Activated CD8-positive, alpha-beta memory T cell treated with anti-CD3 and anti-CD28 coated beads for 48 hours (primary cell): ENCODE measurements at regions not wholly inside any gene's neighbourhood (a gene's known extent, or its start where the extent isn't known, plus 50 kb on each side); places are given as distances from the start of the nearest gene placed in this dataset.

Source experiments
- DNase-seq, 3 experiments: peaks; one replicate each; pipeline ENCODE4 v3.0.0-alpha.2; 2020; ENCODE audit warnings: low read depth in 2 of 3, low spot score in 2 of 3

DNA sequence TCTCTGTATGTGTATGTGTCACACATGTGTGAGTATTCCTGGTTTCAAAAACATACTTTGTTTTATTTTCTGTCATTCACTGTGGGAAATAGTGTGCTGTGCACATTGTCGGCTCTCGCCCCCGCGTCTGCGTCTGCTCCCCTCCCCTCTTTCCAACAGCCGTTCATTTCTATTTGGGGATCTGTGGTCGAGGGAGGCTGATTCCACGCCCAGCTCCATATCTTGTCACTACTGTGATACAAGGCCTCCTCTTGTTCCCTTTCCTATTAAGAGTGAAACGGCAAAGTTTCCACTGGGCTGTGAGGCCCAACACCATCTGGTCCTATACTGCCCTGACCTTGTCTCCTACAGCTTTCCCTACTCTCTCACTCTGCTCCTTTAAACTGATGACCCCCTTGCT is 172.5 kb upstream of the LRIG1 start:
- DNase-seq: no peak

DNA sequence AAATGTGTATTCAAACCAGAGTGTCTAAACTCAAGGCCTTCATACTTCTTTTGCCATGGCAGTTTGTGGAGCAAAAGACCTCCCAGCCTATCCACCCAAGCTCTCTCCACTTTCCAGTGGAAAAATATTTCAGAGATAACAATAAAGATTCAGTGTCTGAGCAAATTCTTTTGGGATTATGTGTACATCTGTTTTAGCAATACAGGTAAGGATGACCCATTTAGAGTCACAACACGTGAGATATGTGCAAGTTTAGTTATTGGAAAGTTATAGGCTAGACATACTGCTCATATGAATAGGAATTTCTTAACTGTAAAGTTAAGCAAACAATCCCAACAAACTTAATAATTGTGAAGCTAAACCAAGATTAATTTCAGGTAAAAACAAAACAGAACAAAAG is 174.5 kb upstream of the LRIG1 start:
- DNase-seq: no peak

DNA sequence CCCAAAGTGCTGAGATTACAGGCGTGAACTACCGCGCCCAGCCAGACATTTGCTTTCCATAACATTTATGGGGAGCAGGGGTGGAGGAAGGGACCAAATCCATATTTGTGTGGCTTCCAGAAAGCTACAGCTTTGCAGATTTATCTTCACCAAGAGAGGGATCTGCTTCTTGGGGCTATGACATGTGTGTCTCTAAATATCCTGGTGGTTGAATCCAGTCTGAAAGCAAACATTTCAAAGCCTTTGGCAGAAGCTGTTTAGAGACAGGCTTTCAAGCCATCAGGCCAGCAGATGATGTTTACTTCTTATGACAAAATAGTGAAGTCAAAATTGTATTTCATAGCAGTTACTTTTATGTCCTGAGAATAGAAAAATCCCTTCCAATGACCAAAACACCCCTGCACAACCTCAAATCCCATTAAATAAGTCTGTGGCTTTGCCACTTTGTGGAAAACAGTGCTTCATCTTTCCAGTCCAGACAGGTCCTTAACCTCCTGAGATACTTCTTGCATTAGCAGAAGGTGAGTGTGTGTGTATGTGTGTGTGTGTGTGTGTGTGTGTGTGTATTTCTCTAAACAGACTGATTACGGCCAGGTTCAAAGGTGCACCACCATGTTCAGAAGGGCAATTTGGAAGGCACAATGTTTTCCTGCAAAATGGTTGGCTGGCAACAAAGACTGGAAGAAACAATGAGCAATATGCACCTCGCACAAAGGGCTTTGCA is 191.4 kb upstream of the LRIG1 start:
- DNase-seq: no peak

DNA sequence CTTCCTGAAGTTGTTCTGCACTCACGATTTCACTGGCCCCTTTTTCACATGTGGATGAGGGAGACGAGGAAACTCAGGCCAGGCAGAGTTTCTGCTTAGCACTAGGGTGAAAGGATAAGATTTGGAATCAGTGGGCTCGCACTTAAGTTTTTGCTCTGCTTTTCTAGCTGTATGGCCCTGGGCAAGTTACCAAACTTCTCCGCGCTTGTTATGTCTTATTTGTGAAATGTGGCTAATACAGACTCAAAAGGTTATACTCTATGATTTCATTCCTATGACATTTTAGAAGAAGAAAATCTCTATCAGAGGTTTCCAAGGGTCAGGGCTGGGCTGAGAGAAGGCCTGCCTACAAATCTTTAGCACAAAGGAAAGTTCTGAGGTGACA is 191.9 kb upstream of the LRIG1 start:
- no peak for DNase-seq

DNA sequence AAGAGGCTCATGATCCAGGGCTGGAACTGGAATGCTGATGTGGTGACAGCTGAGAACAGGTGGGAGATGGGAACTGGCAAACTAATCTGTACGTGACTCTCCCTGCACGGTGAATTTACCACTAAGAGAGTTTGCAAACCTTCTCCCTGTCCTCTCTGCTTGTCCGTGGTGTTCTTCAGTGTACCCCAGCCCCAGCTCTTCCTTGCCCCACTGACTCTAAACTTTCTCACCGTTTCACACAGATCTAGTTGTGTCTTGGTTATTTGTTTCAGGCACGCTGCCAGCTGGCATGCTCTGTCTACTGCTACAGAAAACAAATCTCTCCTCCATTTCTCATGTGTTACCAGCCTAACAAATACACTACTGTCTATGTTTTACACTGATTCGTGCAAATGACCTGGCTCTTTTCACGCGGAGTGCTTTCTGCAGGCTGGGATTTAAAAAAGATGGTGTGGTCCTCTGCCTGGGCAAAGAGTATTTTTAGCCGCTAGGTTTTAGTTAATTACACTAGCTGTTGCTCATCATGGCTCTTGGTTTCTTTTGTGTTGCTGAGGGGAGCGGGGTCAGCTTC is 192.7 kb upstream of the LRIG1 start:
- no peak for DNase-seq

DNA sequence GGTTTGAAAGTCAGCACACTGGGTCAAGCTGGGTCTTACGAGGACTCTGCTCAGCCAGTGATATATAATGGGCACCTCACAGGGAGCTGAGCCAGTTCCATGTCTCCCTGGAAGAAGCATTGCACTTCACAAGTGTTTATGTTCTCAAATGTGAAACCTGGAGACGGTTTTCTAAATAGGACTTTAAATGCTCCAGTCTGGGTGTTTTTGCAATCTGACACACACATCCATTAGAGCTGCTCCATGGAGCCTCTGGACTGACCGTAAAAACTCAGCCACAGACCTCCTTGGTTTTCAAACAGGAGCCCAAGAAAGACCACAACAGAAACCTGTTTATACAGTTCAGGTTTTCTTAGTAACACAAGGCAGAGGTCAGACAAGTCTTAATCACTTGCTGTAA is 201.3 kb upstream of the LRIG1 start:
- DNase-seq: no peak

DNA sequence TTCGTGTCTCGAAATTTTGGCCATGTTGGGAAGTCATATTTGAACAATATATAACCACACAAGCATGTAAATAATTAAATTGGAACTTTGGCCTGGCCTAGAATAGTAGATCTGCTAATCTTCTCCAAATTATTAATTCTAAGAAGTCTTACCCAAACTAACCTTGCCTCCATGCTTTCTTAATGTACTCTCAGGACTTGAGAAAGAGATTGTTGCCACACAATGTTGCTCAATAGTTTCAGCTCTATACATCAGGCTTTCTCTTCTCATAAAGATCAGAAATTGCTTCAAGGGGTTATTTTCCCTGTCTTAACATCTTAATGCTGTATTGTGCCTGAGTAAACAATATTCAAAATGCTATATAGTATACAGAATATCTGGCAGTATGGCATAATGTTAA is 202.7 kb upstream of the LRIG1 start:
- DNase-seq: no peak

DNA sequence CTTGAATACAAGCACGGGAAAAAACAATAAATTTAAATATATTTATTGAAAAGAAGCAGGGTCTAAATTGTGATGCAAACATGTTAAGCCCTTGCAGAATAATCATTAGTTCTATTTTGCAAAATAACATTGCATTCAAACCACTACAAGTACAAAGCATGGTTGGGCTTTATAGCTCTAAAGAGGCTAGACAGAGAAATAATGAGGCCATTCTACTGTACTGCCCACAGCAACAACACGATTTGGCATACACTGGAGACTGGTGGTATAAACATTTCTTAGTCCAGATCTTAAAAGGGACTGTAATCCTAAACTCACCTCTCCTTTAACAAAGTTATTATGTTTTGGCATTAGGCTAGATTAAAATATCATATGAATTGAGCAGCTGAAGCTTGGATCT is 204.3 kb upstream of the LRIG1 start:
- DNase-seq: no peak

DNA sequence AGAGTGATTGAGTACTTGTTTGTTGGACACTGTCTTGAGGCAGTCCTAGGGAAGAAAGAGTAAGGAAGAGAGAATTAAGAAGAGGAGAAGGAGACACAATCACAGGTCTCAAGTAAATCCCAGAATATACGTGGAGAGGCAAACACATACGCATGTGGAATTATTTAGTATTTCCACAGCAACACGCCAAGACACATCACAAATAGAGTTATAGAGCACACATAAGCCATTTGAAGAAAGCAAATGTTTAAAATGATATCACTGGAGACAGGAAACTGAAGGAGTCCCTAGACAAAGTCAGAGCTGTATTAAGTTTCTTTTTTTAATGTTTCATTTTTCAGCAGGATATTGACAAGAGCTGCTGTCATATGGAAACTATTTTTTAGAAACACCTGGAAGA is 206.1 kb upstream of the LRIG1 start:
- no peak for DNase-seq

DNA sequence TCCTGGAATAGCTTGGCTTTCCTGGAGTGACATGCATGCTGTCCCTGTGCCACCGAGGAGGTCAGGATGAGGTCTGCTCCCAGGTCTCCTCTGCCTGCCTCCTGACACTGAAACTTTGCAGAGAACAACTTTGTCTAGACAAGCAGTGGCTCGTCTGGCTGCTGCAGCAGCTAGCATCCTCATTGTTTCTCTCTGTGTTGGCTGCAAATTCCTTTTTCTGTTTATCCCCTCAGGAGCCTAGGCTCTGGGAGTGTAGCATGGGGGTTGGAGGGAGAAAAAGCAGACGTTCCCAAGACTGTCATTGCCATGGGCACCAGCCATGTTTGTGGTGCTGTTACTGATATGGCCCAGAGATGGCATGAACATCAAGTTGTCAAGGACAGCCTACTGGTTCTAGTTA is 208.7 kb upstream of the LRIG1 start:
- no peak for DNase-seq

DNA sequence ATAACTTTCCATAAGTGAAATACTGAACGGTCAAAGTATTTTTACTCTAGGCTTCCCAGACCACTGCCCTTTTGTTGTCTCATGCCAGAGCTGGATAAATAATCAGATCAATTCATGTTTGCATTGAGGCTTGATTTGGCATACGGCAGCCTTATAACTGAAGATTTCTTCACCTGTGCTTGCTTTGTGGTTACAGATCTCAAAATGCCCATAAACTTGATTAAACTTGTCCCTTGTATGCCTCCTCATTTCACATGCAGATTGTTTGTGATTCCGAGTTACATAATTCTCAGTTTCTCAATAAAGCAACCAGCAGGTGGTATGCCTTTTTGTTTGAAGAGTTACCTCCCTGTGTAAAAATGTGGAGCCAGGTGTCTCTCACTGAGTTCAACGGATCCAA is 211.4 kb upstream of the LRIG1 start:
- DNase-seq: no peak

DNA sequence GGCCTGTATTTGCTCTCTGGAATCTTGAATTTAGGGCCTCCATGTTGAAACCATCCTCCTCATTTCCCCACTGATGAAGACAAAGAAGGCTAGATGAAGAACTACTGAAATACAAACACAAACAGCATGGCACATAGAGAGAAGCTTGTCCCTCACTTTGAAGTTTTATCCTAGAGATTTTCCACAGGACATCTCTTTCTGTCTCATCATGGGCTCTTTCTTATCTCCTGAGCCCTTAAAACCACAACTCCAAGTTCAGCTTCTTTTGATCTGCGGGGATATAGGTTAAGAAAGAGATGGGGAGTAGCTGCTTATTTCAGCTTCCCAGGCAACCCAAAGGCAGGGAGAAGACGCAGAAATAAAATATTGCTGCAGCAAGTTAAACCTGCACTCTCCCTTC is 213.1 kb upstream of the LRIG1 start:
- DNase-seq: no peak

DNA sequence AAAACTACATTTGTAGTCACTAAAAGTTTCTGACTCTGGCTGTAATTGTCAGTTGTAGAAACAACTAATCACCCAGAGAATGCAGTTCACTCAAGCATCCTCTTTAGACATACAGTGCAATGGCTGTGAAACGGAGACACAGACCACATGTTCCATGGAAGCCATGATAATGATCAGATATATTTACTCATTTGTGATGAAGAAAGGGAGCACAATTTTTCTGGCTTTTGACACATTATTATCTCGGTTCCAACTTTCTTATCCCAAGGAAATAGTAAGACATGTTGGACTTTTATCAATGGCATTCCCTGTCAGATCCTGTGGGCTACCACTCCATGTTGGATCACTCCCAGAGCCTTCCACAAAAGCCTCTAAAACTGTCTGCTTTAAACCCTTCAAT is 215.0 kb upstream of the LRIG1 start:
- no peak for DNase-seq

DNA sequence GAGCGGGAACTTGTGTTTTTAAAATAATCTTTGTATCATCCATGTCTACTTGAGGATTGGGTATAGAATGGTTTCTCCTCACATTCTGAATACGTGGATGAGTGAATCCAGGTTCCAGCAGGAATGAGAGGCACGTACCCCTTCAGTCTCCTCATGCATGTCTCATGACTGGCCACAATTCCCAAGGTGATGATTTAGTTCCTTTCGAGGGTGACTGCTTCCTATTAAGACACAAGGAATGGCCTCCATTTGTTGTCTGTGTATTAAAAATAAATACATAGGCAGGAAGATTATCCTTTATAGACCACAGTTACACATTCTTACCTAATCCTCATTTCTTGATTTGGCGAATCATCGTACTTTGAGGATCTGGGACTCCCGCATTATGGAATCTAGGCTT is 217.0 kb upstream of the LRIG1 start:
- no peak for DNase-seq

DNA sequence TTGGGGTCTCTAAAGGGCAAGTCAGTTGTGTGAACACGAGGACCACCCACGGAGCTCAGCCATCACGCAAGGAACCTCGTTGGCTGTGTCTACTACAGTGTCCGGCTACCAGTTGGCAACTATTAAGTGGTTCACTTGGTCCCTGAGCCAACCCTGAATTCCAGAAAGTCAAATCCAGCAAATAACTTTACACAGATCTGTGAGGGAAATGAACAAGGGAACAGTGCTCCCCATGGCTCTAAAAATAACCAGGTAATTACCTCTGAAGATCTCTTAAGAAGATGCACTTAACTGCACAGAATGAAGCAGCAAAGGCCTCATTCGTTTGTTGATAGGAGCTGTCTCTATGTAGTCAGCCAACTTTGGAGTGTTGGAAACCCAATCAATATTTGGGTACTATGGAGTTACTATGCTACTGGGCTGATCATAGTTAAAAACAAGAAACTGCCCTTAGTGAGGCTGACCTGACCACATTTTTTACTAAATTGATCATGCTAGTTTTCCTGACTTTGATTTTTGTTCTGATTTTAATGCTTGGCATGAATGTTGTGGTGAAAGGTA is 219.1 kb upstream of the LRIG1 start:
- no peak for DNase-seq

DNA sequence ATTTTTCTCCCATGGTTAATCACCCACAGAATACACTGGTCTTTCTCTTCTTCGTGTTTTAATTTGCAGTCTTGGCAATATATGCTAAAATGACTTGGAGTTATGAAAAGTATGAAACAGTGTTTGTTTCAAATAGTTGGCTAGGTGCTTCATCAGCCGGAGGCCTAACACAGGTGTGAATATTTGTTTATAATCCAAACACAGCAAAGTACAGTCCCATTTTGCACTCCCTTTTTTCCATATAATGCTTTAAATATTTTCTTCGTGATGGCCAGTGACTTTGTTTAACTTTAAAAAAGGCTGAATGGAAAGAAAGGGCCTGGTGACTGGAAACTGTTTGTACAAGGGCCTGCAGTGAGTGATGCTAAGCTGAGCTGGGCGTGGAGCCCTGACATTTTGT is 219.7 kb upstream of the LRIG1 start:
- DNase-seq: no peak

DNA sequence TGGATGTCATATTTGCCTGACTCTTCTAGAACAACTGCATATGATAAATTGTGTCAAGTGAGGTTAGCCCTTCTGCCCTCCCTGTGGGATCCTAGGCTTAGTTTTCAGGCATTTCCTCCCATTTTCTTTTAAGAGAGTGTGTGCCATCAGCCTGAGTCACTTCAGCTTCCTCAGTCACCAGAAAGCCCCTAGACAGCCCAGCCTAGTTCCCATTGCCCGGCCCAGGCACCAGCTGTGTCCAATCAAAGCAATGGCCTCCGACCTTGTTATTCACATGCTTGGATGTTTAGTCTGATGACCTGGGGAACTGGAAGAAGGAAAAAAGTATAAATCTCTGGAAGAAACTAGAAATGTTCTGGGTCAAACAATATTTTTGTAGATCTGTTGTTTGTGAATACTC is 221.9 kb upstream of the LRIG1 start:
- no peak for DNase-seq

DNA sequence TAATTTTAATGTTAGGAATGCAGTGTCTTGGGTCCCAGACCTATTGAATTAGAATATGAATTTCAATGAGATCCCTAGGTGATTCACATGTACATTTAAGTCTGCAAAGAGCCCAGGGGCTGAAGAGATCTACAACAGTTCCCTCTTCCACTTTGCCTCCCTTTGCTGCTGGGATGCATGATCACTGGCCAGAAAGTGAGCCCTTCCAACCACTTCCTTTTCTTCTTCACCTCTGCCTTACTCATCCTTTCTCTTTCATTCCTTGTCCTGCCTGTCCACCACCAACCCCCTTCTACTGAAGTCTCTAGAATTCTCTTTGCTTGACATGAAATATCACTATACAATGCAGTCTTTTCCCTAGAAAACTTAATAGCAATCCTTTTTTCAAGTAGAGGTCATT is 222.4 kb upstream of the LRIG1 start:
- DNase-seq: no peak

DNA sequence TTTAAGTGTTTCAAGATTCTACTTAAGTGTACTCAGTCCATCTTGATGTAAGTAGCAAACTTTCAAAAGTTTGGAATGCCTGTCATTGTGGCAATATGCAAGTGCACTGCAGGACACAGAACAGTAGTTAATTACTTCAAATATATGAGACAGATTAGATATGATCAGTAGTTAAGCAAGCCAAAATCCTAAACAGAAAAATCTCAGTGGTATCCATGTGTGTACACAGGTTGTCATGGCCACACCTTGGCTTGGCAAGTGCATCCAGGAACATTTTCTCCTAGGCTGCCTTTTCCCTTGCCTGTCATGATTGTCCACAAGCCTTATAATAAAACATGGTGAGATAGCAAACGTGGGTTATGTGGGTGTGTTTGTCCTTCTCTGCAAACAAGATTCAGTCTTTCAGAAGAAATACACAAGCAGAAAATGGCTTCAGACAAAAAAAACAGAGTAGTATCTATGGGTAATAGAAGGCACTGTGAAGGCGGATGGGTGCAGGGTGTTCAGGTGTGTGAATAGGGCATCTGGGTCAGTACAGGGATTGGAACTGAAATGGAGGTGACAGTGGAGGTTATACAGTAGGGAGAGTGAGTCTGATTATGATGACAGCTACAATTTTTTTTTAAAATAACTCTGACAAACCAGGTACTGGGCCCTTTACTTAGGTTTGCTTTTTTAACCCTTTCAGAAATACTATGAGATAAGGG is 229.0 kb upstream of the LRIG1 start:
- no peak for DNase-seq

DNA sequence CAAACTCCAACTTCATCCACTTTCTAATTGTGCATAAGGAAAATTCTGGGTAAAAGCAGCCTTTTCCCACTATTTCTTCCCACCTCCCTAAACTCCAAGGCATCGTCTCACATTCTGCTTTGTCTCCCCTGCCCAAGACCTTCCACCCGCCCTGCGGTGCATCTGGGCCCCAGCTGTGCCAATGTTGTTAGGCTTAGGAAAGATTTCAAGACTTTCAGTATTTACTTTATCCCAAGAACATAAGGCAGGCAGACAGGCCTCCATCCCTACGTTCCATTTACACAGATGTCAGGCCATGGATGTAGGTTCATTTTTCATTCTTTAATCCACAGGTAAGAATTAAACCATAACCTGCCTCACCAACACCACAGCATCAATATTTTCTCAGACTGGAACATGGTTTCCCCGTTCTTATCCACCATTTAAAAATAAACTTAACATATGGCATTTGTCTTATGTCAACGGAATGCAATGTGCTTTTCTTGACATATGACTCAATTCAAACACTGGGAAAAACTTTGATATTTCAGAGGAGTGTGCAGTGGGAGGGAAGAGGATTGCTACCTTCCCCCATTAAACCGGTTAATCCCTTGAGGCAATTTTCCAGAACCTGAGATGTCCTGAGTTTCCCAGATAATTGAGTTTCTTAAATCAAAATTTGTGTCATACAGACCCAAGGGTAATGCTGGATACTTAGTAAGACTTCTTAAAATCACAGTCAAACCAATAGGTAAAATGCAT is 238.0 kb upstream of the LRIG1 start:
- no peak for DNase-seq

DNA sequence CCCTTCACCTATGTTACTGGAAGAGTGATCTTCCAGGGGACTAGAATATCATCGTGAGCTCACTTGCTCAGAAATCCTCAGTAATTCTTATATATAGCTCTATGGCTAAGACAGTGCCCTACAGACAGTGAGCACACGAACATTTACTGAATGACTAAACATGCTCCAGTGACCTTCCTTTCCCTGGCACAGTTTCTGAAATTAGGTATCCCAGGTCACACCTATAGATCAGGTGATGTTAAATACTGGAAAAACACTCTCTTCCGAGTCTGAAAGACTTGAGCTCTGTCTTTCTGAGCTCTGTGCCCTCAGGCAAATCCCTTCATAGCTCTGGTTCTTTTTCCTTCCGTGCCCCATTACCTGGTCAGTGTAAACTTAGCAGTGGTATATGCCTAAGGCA is 239.4 kb upstream of the LRIG1 start:
- no peak for DNase-seq

DNA sequence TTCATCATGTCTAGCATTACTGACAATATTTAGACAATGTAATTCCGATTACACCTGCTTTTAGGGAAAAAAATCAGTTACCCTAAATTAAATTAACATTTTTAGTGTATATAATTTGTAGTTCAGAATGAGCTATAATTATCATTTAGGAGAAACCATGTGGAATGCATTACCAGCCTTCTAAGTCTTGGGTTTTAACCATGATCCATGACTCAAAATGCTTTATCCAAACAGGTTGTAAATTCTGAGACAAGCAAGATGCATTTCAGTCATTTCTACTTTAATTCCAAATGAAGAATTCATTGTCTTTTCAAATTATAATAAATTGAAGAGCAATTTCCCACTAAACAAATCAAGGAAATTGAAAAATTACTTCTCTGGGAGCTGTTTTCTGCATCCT is 243.7 kb upstream of the LRIG1 start:
- DNase-seq: no peak
